Colonic mucosa (tissue), 4 donors: ENCODE measurements at regions not wholly inside any gene's neighbourhood (a gene's known extent, or its start where the extent isn't known, plus 50 kb on each side); places are given as distances from the start of the nearest gene placed in this dataset.

Experiments
- DNase-seq: peaks from one replicate; pipeline ENCODE4 v3.0.0-alpha.2; 2020
- H3K27ac ChIP-seq: fragments of 200-600 bp; one replicate; pipeline ENCODE4 v1.8.0; 2021
- H3K27me3 ChIP-seq: fragments of 200-600 bp; one replicate; pipeline ENCODE4 v1.8.0; 2021
- H3K36me3 ChIP-seq: fragments of 200-600 bp; one replicate; pipeline ENCODE4 v1.8.0; 2021
- H3K4me1 ChIP-seq: fragments of 200-600 bp; one replicate; pipeline ENCODE4 v1.8.0; 2021; ENCODE audit warnings: mild to moderate bottlenecking
- H3K4me3 ChIP-seq: fragments of 200-600 bp; one replicate; pipeline ENCODE4 v1.8.0; 2021
- H3K9ac ChIP-seq, 2 donors: one replicate each; pipeline ENCODE4 v1.7.0; 2013; ENCODE audit warnings: control low read depth in 2 of 2, low read depth in 2 of 2, low read length in 2 of 2
- H3K9me3 ChIP-seq: fragments of 200-600 bp; one replicate; pipeline ENCODE4 v1.8.0; 2021
- intact Hi-C: fragments of 100-400 bp; cut with DNase I; formaldehyde crosslinking; loops from one replicate; pipeline ENCODE4 v1.14.1; 2022
- TF ChIP-seq, protein P1 (sequence below): fragments of 200-600 bp; IDR thresholded peaks from one replicate; pipeline ENCODE4 v1.8.0; 2022; ENCODE audit warnings: antibody characterized with exemption, mild to moderate bottlenecking
- donor health status: healthy.
- donor health status: DM: no; HTN: no; CAD: no.
- donor health status: DM: no; HTN: no; CAD: no.

DNA sequence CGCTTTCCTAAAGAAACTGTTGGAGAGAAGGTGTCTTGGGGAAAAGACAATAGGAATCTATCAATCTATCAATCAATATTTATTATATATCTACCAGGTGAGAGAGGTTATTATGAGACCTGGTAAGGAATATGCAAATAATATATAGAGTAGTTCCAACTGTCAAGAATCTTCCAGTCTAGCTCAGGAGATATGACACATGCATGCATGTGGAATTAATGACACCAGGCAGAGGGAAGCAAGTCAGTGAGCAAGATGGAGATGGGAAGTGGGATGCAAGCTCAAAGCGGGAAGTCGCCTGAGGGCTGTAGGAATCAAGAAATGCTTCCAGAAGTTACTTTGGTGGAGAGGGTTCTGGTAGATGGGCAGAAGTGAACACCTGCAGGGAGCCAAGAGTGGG is 187.4 kb upstream of the NRP1 start:
- Histone ChIP-seq H3K27me3 (no peaks in the 10 kb centered on the region), H3K4me1 (no peaks in the 10 kb centered on the region), H3K4me3 (no peak overlapping the region), H3K27ac (no peak overlapping the region), H3K36me3 (no peaks in the 10 kb centered on the region), H3K9ac (no peak overlapping the region), H3K9me3 (no peaks in the 10 kb centered on the region)
- DNase-seq = no peak
- TF ChIP-seq, protein P1, sequence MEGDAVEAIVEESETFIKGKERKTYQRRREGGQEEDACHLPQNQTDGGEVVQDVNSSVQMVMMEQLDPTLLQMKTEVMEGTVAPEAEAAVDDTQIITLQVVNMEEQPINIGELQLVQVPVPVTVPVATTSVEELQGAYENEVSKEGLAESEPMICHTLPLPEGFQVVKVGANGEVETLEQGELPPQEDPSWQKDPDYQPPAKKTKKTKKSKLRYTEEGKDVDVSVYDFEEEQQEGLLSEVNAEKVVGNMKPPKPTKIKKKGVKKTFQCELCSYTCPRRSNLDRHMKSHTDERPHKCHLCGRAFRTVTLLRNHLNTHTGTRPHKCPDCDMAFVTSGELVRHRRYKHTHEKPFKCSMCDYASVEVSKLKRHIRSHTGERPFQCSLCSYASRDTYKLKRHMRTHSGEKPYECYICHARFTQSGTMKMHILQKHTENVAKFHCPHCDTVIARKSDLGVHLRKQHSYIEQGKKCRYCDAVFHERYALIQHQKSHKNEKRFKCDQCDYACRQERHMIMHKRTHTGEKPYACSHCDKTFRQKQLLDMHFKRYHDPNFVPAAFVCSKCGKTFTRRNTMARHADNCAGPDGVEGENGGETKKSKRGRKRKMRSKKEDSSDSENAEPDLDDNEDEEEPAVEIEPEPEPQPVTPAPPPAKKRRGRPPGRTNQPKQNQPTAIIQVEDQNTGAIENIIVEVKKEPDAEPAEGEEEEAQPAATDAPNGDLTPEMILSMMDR = no peak
- intact Hi-C loops = no loop called here

DNA sequence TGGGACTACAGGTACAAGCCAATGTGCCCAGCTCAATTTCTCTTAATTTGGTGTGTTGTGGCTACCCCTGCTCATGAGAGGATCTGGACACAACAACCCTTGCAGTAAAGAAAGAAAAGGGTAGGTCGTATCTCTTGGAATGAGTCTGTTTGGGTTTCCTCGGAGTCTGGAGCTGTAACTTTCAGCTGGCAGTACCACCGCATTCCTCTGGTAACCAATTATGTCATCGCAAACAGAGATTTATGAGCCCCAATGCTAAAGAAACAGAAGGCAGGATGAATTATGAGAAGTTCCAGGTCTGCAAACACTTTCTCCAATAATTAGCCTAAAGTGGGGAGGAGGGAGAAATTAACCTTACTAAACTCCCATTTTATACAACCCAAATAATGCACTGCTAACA is 186.6 kb upstream of the NRP1 start:
- H3K36me3 ChIP-seq = no peaks in the 10 kb centered on the region
- intact Hi-C loops = no loop called here
- no peaks in the 10 kb centered on the region for H3K27me3 ChIP-seq
- H3K4me3 ChIP-seq = no peak overlapping the region
- TF ChIP-seq, protein P1 = no peak
- H3K27ac ChIP-seq = no peak overlapping the region
- DNase-seq = no peak
- no peaks in the 10 kb centered on the region for H3K9me3 ChIP-seq
- no peaks in the 10 kb centered on the region for H3K4me1 ChIP-seq
- no peak overlapping the region for H3K9ac ChIP-seq

DNA sequence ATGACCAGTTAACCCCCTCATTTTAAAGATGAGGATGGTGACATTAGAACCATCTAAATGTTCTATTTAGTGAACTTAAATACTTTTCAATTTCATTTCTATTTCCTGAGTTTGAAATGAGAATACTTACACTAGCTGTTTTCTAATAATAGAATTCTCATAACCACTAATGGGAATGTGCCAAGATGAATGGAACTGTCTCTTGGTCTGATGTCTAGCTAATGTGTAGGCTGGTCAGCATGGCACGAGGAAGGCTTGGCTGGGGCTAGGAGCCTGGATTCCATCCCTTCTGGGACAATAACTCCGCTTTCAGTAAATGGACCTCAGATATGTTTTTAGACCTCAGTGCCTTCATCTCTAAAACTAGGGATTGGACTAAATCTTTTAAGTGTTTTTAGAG is 185.8 kb upstream of the NRP1 start:
- Histone ChIP-seq H3K36me3 (no peaks in the 10 kb centered on the region), H3K27me3 (no peaks in the 10 kb centered on the region), H3K9ac (no peak overlapping the region), H3K9me3 (no peaks in the 10 kb centered on the region), H3K27ac (no peak overlapping the region), H3K4me1 (no peaks in the 10 kb centered on the region), H3K4me3 (no peak overlapping the region)
- intact Hi-C loops = no loop called here
- TF ChIP-seq, protein P1 = no peak
- DNase-seq = no peak

DNA sequence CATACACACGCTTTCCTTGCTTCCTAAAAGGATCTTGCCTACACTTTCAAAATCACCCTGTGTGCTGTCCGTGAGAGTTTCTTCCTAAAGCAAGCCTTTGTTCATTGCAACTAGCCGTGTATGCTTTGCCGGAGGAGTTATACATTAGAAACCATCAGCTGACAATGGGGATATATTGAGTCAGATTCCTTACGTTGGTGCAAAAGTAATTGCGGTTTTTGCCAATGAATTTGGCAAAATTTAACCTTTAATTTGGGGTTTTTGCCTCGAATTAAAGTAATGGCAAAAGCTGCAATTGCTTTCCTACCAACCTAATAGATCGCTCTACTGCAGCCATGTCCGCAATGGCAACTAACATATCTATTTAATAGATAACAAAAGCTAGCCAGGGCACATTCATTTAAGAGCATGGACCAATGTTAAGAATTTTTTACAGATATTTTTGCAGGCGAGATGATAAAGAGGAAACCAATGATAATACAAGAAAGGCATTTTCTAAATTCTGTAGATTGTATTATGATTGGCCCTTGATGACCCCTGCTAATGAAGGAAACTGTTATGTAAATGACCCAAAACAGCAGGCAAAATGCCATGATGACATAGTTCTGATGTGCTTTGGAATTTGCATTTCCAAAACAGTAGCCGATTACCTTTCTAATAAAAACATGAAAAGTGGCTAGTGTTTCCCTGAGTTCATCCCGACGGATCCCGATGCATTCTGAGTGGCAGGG is 184.8 kb upstream of the NRP1 start:
- intact Hi-C loops = no loop called here
- DNase-seq = no peak

DNA sequence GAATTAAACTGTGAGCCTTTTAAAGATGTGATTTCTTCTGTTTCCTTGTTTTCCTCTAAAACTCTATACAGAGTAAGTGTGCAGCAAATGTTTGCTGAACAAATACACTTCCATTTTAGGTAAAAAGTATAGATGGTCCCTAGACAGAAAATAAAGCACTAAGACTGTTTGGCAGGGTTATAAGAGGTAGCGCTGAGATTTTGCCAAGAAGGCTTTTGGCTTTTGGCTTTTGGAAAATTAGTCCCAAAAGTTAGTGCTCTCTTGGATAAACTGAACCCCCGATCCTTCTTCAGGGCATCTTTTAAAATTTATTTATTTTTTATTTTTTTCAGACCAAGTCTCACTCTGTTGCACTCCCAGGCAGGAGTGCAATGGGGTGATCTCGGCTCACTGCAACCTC is 175.7 kb upstream of the NRP1 start:
- TF ChIP-seq, protein P1 = no peak
- no peaks in the 10 kb centered on the region for H3K27me3 ChIP-seq
- no peak overlapping the region for H3K4me3 ChIP-seq
- intact Hi-C loops = no loop called here
- H3K27ac ChIP-seq = no peak overlapping the region
- H3K4me1 ChIP-seq = no peaks in the 10 kb centered on the region
- H3K9ac ChIP-seq = no peak overlapping the region
- no peaks in the 10 kb centered on the region for H3K9me3 ChIP-seq
- no peaks in the 10 kb centered on the region for H3K36me3 ChIP-seq
- DNase-seq = no peak

More for the DNA sequence above, 184.8 kb upstream of the NRP1 start:
- H3K4me1 ChIP-seq = no peaks in the 10 kb centered on the region
- H3K27ac ChIP-seq = no peak overlapping the region
- no peaks in the 10 kb centered on the region for H3K9me3 ChIP-seq
- TF ChIP-seq, protein P1 = no peak
- no peaks in the 10 kb centered on the region for H3K27me3 ChIP-seq
- no peaks in the 10 kb centered on the region for H3K36me3 ChIP-seq
- no peak overlapping the region for H3K4me3 ChIP-seq
- no peak overlapping the region for H3K9ac ChIP-seq
